ENCODE measurements at regions not wholly inside any gene's neighbourhood (a gene's known extent, or its start where the extent isn't known, plus 50 kb on each side); places are given as distances from the start of the nearest gene placed in this dataset.

GRCh38 chr12:111195316-111195715 lies 173.6 kb downstream of the PHETA1 start:
- TF ChIP-seq POLR2AphosphoS5 (IDR thresholded peaks at IDR 0.05) (no peak), MXI1 (conservative IDR thresholded peaks at IDR 0.05; ENCODE audit: poor library complexity, severe bottlenecking) (no peak)
